AG09319 (cell line): ENCODE measurements at regions not wholly inside any gene's neighbourhood (a gene's known extent, or its start where the extent isn't known, plus 50 kb on each side); places are given as distances from the start of the nearest gene placed in this dataset.

ENCODE experiments used
- DNase-seq: peaks from one replicate; pipeline ENCODE4 v3.0.0-alpha.2; 2010; ENCODE audit warnings: low read depth; ENCODE audit errors: extremely low read depth
- TF ChIP-seq, protein P1 (sequence below): IDR thresholded peaks from 2 replicates; pipeline ENCODE4 v1.5.1; 2011; ENCODE audit warnings: low read depth, mild to moderate bottlenecking, inconsistent platforms, low read length, moderate library complexity

DNA sequence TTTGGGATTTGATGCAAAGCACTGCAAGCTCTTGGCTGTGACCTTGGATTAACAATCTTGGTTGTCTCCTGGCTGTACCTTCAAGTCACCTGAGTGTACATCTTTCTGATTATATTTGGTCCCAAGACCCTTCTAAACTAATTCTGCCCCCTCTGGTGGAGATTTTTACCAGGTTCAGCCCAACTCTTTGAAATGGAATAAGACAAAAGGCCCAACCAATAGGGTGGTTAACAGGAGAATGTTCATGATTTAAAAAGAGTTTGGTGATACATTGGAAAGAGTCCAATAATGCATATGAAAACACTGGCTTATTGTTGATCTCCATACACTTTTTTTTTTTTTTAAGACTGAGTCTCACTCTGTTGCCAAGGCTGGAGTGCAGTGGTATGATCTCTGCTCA, 77.5 kb upstream of the CD83 start:
- TF ChIP-seq, protein P1, sequence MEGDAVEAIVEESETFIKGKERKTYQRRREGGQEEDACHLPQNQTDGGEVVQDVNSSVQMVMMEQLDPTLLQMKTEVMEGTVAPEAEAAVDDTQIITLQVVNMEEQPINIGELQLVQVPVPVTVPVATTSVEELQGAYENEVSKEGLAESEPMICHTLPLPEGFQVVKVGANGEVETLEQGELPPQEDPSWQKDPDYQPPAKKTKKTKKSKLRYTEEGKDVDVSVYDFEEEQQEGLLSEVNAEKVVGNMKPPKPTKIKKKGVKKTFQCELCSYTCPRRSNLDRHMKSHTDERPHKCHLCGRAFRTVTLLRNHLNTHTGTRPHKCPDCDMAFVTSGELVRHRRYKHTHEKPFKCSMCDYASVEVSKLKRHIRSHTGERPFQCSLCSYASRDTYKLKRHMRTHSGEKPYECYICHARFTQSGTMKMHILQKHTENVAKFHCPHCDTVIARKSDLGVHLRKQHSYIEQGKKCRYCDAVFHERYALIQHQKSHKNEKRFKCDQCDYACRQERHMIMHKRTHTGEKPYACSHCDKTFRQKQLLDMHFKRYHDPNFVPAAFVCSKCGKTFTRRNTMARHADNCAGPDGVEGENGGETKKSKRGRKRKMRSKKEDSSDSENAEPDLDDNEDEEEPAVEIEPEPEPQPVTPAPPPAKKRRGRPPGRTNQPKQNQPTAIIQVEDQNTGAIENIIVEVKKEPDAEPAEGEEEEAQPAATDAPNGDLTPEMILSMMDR: no peak
- no peak for DNase-seq

DNA sequence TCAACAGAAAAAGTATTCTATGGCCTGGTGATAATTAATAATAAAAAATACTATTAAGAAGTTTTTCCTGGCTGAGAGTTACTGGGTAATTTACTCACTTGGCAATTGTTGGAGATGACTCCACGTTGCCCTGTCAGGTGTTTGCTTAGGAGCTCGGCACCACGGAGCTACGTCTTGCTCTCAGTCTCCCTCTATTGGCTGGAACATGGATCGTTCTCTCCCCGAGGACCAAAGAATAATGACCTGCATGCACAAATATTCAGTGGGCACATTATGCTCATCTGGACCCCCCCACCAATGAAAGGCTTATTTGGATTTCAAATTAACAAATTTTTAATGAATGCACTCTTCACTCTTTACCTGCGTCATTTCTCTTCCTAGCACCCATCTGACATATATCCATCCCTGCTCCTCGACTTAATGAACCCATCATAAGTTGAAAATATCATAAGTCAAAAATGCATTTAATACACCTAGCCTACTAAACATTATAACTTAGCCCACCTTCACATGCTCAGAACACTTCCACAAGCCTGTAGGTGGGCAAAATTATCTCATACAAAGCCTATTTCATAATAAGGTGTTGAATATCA, 71.0 kb upstream of the CD83 start:
- no peak for DNase-seq
- TF ChIP-seq, protein P1: peak; percentile 78

DNA sequence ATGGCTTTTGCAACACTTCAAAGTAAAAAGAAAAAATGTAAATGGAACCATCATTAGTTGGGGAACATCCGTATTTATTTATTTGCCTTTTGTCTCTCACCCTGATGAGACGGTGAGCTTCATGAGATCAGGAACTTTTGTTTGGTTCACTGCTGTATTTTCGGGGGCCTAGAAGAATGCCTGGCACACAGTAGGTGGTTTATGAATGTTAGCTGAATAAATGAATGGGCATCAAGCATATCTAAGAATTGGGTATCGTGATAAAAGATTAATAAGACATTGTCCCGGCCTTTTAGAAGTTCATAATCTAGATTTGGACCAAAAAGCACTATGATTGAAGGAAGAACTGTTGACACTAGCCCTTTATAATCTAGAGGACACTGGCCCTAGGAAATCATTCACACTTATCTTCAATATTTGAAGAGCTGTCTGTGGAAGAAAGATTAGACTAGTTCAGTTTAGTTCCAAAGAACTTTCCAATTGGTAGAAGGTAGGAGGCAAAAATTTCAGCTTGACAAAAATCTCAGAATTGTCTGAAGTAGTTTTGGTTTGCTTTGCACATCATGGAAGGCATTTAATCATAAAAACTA, 70.3 kb upstream of the CD83 start:
- DNase-seq: no peak
- TF ChIP-seq, protein P1: no peak

DNA sequence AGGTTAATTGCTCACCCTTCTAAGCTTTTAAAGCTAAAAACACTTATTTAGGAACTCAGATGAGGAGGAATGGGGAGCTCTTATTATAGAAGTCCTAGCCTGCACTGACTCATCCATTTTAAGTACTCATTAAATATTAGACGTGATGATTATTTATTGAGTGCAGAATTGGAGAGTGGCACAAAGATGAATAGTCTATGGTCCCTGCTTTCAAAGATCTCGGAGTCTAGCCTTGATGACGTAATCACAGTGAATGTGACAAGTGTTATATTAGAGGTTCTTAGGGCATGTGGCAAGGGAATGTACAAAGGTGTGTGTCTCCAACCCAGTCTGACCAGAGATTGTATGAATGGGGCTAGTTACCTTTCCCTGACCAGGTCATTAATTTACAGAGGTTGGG, 68.7 kb upstream of the CD83 start:
- no peak for DNase-seq

DNA sequence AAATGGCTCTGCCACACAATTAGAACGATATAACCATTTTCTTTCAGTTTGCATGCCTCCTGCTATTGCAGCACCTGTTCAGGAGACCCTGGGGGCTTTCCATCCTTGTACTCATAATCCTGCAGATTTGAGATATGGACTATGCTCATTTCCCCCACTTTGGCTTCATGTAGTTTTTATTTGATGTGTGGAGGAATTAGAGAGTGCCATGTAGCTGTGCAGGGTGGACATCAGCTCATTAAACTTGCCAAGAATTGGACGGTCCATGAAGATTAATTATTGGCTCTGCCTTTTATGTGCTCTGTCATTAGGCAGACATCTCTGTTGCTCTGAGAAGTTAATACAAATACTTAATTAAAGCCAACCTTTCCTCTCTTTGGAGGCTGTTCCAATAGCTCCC, 66.2 kb upstream of the CD83 start:
- DNase-seq: no peak
- TF ChIP-seq, protein P1: no peak

More for the DNA sequence above, 68.7 kb upstream of the CD83 start:
- TF ChIP-seq, protein P1: no peak

DNA sequence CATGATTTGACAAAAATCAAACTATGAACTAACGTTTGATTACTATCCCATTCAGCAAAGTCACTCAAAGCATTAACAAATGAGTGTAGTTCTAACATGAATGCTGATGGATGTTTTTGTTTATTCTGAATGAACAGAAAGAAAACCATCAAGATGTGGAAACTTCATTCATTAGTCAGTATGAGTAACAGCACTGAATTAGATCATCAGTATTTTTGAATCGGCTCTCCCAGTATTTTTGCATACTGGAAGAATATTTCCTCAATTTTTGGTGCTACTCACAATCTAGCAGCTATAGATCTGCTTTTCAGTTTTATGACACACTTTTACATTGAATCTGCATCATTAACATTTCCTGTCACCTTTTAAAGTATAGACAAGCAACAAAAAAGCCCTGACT, 63.8 kb upstream of the CD83 start:
- no peak for DNase-seq
- TF ChIP-seq, protein P1: no peak

DNA sequence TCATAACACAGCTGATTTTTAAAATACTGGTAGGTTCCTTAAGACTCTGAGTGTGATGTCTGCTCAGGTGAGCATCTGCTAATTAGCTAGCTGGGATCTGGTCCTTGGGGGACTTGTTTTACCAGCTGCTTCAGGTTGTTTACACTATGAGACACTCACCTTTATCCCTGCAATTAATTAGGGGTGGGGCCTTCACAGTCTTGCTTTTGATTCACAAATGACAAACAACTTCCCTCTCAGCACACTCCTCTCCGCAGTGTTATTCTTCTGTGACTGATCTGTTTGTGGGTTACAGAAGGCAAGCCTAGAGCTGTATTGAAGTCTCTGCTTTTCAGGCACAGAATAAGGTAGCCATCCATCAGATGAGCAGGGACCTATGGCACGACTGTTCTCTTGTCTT, 62.0 kb upstream of the CD83 start:
- TF ChIP-seq, protein P1: no peak
- no peak for DNase-seq
